Natural killer cell (primary cell): ENCODE measurements at regions not wholly inside any gene's neighbourhood (a gene's known extent, or its start where the extent isn't known, plus 50 kb on each side); places are given as distances from the start of the nearest gene placed in this dataset.

Experiments used
- ATAC-seq, 3 donors: fragments of 150-1000 bp in 2 of 3; fragments of 200-7000 bp in 1 of 3; cut with Tn5 transposase; 1 replicate in 1 of 3; 2 replicates in 2 of 3; pipeline ENCODE4 v1.10.0; 2021; ENCODE audit warnings: mild to moderate bottlenecking in 2 of 3, moderate library complexity in 2 of 3
- DNase-seq, 2 donors: peaks; one replicate each; pipeline versions ENCODE4 v3.0.0 to v3.0.0-alpha.2; 2013 to 2021; ENCODE audit warnings: mixed read lengths in 1 of 2
- H3K27ac ChIP-seq: one replicate; pipeline ENCODE4 v1.5.1; 2013; ENCODE audit warnings: mild to moderate bottlenecking, low read length
- H3K27me3 ChIP-seq: one replicate; pipeline ENCODE4 v1.6.1; 2013; ENCODE audit warnings: low read length; ENCODE audit not compliant: control insufficient read depth, insufficient read depth
- H3K36me3 ChIP-seq: one replicate; pipeline ENCODE4 v1.6.1; 2013; ENCODE audit warnings: low read length; ENCODE audit not compliant: control insufficient read depth, insufficient read depth
- H3K4me1 ChIP-seq: one replicate; pipeline ENCODE4 v1.6.1; 2013; ENCODE audit warnings: low read length; ENCODE audit not compliant: control insufficient read depth, insufficient read depth
- H3K4me3 ChIP-seq: one replicate; pipeline ENCODE4 v1.5.1; 2013; ENCODE audit warnings: low read length
- H3K9me3 ChIP-seq: one replicate; pipeline ENCODE4 v1.6.1; 2013; ENCODE audit warnings: low read length; ENCODE audit not compliant: control insufficient read depth, insufficient read depth
- H3K27ac Mint-ChIP-seq, 2 donors: one replicate each; pipeline ENCODE4 v1.8.0; 2022; ENCODE audit warnings: mild to moderate bottlenecking in 2 of 2, mixed read lengths in 2 of 2, moderate library complexity in 1 of 2
- H3K27me3 Mint-ChIP-seq, 2 donors: one replicate each; pipeline ENCODE4 v1.8.0; 2022; ENCODE audit warnings: low read depth in 2 of 2, mixed read lengths in 2 of 2
- H3K36me3 Mint-ChIP-seq: one replicate; pipeline ENCODE4 v1.8.0; 2022; ENCODE audit warnings: mixed read lengths
- H3K4me1 Mint-ChIP-seq, 2 donors: one replicate each; pipeline ENCODE4 v1.8.0; 2022; ENCODE audit warnings: mixed read lengths in 2 of 2
- H3K4me3 Mint-ChIP-seq: one replicate; pipeline ENCODE4 v1.8.0; 2022; ENCODE audit warnings: mild to moderate bottlenecking, moderate library complexity, mixed read lengths
- H3K9me3 Mint-ChIP-seq, 2 donors: one replicate each; pipeline ENCODE4 v1.8.0; 2022; ENCODE audit warnings: mixed read lengths in 2 of 2
- CTCF ChIP-seq: fragments of 200-600 bp; IDR thresholded peaks from one replicate; pipeline ENCODE4 v1.8.0; 2022; ENCODE audit warnings: antibody characterized with exemption
- WGBS: methylation state at CpG from one replicate; pipeline ENCODE4 v1.1.7; 2013; ENCODE audit warnings: missing lambda C conversion rate; ENCODE audit not compliant: insufficient coverage; 5-methylcytosine and 5-hydroxymethylcytosine counted together
- intact Hi-C: fragments of 100-400 bp; cut with micrococcal nuclease; formaldehyde crosslinking; loops from one replicate; pipeline ENCODE4 v1.14.2; 2022

GRCh38 chr6:88360203-88360797 lies 194.2 kb upstream of the CNR1 start:
- no peak for TF ChIP-seq CTCF

GRCh38 chr6:88359530-88360202 lies 193.5 kb upstream of the CNR1 start:
- ATAC-seq (no peak), DNase-seq (no peak)
- Mint-ChIP-seq H3K9me3 (peaks cover 2 to 3% of the 10 kb centered on the region in 2 donors), H3K4me3 (no peak overlapping the region), H3K27ac (no peak overlapping the region), H3K36me3 (no peaks in the 10 kb centered on the region), H3K27me3 (no peaks in the 10 kb centered on the region), H3K4me1 (no peaks in the 10 kb centered on the region)
- H3K27ac ChIP-seq, result no peak overlapping the region
- WGBS, result 71% methylated on average over 3 of the region's 3 CpGs
- H3K4me3 ChIP-seq, result no peak overlapping the region
- no peaks in the 10 kb centered on the region for H3K27me3 ChIP-seq
- intact Hi-C loops, result no loop called here
- no peak for TF ChIP-seq CTCF
- H3K9me3 ChIP-seq, result no peaks in the 10 kb centered on the region
- no peaks in the 10 kb centered on the region for H3K36me3 ChIP-seq
- no peaks in the 10 kb centered on the region for H3K4me1 ChIP-seq

More at GRCh38 chr6:88360203-88360797, 194.2 kb upstream of the CNR1 start:
- DNase-seq (no peak), ATAC-seq (no peak)
- WGBS, result 60% methylated on average over 1 of the region's 1 CpG
- H3K4me3 ChIP-seq, result no peak overlapping the region
- Mint-ChIP-seq H3K4me1 (no peaks in the 10 kb centered on the region), H3K27me3 (no peaks in the 10 kb centered on the region), H3K9me3 (peaks cover 2% of the 10 kb centered on the region in 2 donors), H3K27ac (no peak overlapping the region), H3K36me3 (no peaks in the 10 kb centered on the region), H3K4me3 (no peak overlapping the region)
- H3K27me3 ChIP-seq, result no peaks in the 10 kb centered on the region
- no peaks in the 10 kb centered on the region for H3K9me3 ChIP-seq
- intact Hi-C loops, result no loop called here
- no peaks in the 10 kb centered on the region for H3K36me3 ChIP-seq
- no peak overlapping the region for H3K27ac ChIP-seq
- H3K4me1 ChIP-seq, result no peaks in the 10 kb centered on the region

- Mint-ChIP-seq H3K4me3 (no peak overlapping the region), H3K36me3 (no peaks in the 10 kb centered on the region), H3K4me1 (no peaks in the 10 kb centered on the region), H3K9me3 (peaks cover 3 to 6% of the 10 kb centered on the region in 2 donors), H3K27me3 (no peaks in the 10 kb centered on the region), H3K27ac (no peak overlapping the region)
- Histone ChIP-seq H3K9me3 (no peaks in the 10 kb centered on the region), H3K36me3 (no peaks in the 10 kb centered on the region), H3K4me1 (no peaks in the 10 kb centered on the region), H3K27ac (no peak overlapping the region), H3K27me3 (no peaks in the 10 kb centered on the region), H3K4me3 (no peak overlapping the region)
- no peak for ATAC-seq
- DNase-seq, result no peak
- no peak for TF ChIP-seq CTCF
- intact Hi-C loops, result no loop called here
These were observed 192.7 kb upstream of the CNR1 start for GRCh38 chr6:88358846-88359245.

GRCh38 chr6:88349511-88349910 lies 183.4 kb upstream of the CNR1 start:
- no peak overlapping the region for H3K4me3 Mint-ChIP-seq

More at GRCh38 chr6:88349511-88349910, 183.4 kb upstream of the CNR1 start:
- no peaks in the 10 kb centered on the region for H3K9me3 ChIP-seq
- Mint-ChIP-seq H3K36me3 (no peaks in the 10 kb centered on the region), H3K4me1 (no peaks in the 10 kb centered on the region), H3K27me3 (no peaks in the 10 kb centered on the region), H3K27ac (no peak overlapping the region), H3K9me3 (peaks cover 3 to 6% of the 10 kb centered on the region in 2 donors)
- H3K36me3 ChIP-seq, result no peaks in the 10 kb centered on the region
- intact Hi-C loops, result no loop called here
- DNase-seq (no peak), ATAC-seq (no peak)
- WGBS, result no CpG with 5 or more reads among the region's 1 CpG
- no peak overlapping the region for H3K4me3 ChIP-seq
- no peak overlapping the region for H3K27ac ChIP-seq
- TF ChIP-seq CTCF, result no peak
- H3K4me1 ChIP-seq, result no peaks in the 10 kb centered on the region
- no peaks in the 10 kb centered on the region for H3K27me3 ChIP-seq
